ENCODE measurements at regions not wholly inside any gene's neighbourhood (a gene's known extent, or its start where the extent isn't known, plus 50 kb on each side); places are given as distances from the start of the nearest gene placed in this dataset.
"Not testable (repeated sequence)": the region's sequence is repeated elsewhere in the genome, so short reads cannot be mapped to it uniquely, and the experiment has no call there.

DNA sequence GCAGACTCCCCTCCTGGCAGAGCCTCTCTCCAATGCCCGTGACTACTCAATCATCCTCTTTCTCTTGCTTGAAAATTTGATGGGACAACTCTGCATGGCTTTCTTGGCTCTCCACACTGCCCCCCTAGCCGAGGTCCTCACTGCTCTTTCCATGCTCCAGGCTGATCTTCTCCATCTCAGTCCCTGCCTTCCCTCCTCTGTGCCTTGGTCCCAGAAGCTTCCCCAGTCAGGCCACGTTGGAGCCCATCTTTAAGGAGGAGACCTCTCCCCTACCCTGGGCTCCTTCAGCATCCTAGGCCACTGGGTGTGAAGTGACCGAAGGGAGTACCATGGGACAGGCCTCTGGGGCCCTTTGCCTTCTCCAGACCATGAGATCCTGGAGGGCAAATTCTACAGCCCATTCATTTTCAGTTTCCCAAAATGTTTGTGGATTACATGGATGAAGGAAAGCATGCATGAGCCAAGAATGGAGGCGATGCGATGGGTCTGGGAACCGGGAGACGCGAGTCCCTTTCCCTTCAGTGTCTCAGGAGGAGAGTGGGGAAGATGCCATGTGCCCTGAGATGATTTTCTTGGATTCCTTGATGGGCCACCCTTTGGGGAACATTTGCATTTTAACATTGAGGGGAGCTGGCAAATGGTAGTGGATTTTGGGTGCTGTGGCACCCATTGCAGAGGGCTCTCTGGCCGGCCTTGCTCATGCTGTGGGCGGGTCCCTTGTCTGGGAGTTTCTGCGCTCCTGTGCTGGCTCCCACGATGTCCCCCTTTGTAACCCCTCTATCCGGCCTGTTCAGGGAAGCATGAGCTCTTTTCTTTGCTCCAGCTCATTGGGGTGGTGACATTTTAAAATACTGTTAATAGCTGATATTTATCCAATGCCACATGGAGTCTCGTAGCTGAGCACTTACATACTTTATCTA, 376.6 kb downstream of the RPS24 start:
- in situ Hi-C loops (cut with MboI; ENCODE audit: low sequenced_read_pairs) = no loop called here
- H3K4me3 ChIP-seq = no peak overlapping the region
- H3K36me3 ChIP-seq (replicated peaks) = no peaks in the 10 kb centered on the region

GRCh38 chr10:78411716-78412115, 378.1 kb downstream of the RPS24 start:
- no peak for DNase-seq (ENCODE audit: low spot score in 2 of 2)
- Histone ChIP-seq H3K36me3 (replicated peaks) (no peaks in the 10 kb centered on the region), H3K9me3 (no peaks in the 10 kb centered on the region), H3K4me1 (no peaks in the 10 kb centered on the region), H3K27me3 (ENCODE audit: low read depth) (no peaks in the 10 kb centered on the region), H3K4me3 (no peak overlapping the region)
- in situ Hi-C loops (cut with MboI; ENCODE audit: low sequenced_read_pairs) = no loop called here

More for the DNA sequence above, 376.6 kb downstream of the RPS24 start:
- no peaks in the 10 kb centered on the region for H3K9me3 ChIP-seq
- no peak for DNase-seq (ENCODE audit: low spot score in 2 of 2)
- H3K27me3 ChIP-seq (ENCODE audit: low read depth) = no peaks in the 10 kb centered on the region
- H3K4me1 ChIP-seq = no peaks in the 10 kb centered on the region

- Histone ChIP-seq H3K4me3 (no peak overlapping the region), H3K36me3 (replicated peaks) (no peaks in the 10 kb centered on the region), H3K4me1 (no peaks in the 10 kb centered on the region), H3K27me3 (ENCODE audit: low read depth) (no peaks in the 10 kb centered on the region), H3K9me3 (no peaks in the 10 kb centered on the region)
- DNase-seq (ENCODE audit: low spot score in 2 of 2) = no peak
- in situ Hi-C loops (cut with MboI; ENCODE audit: low sequenced_read_pairs) = no loop called here
Observed at GRCh38 chr10:78412605-78413004, 378.9 kb downstream of the RPS24 start.

- H3K4me3 ChIP-seq = no peak overlapping the region
- no peaks in the 10 kb centered on the region for H3K4me1 ChIP-seq
- H3K27me3 ChIP-seq (ENCODE audit: low read depth) = no peaks in the 10 kb centered on the region
- no peaks in the 10 kb centered on the region for H3K9me3 ChIP-seq
- in situ Hi-C loops (cut with MboI; ENCODE audit: low sequenced_read_pairs) = no loop called here
- no peak for DNase-seq (ENCODE audit: low spot score in 2 of 2)
- H3K36me3 ChIP-seq (replicated peaks) = no peaks in the 10 kb centered on the region
Observed at GRCh38 chr10:78413076-78414055, 379.7 kb downstream of the RPS24 start.

- no peaks in the 10 kb centered on the region for H3K9me3 ChIP-seq
- no peaks in the 10 kb centered on the region for H3K4me1 ChIP-seq
- H3K4me3 ChIP-seq = no peak overlapping the region
- in situ Hi-C loops (cut with MboI; ENCODE audit: low sequenced_read_pairs) = no loop called here
- no peaks in the 10 kb centered on the region for H3K36me3 ChIP-seq (replicated peaks)
- no peak for DNase-seq (ENCODE audit: low spot score in 2 of 2)
- H3K27me3 ChIP-seq (ENCODE audit: low read depth) = no peaks in the 10 kb centered on the region
Observed at GRCh38 chr10:78414380-78414779, 380.7 kb downstream of the RPS24 start.

- Histone ChIP-seq H3K4me1 (no peaks in the 10 kb centered on the region), H3K4me3 (no peak overlapping the region), H3K27me3 (ENCODE audit: low read depth) (no peaks in the 10 kb centered on the region), H3K36me3 (replicated peaks) (no peaks in the 10 kb centered on the region), H3K9me3 (no peaks in the 10 kb centered on the region)
- in situ Hi-C loops (cut with MboI; ENCODE audit: low sequenced_read_pairs) = no loop called here
- DNase-seq (ENCODE audit: low spot score in 2 of 2) = no peak
Observed at GRCh38 chr10:78415111-78415510, 381.4 kb downstream of the RPS24 start.

- H3K4me3 ChIP-seq = no peak overlapping the region
- no peaks in the 10 kb centered on the region for H3K9me3 ChIP-seq
- no peaks in the 10 kb centered on the region for H3K4me1 ChIP-seq
- no peaks in the 10 kb centered on the region for H3K36me3 ChIP-seq (replicated peaks)
- no peaks in the 10 kb centered on the region for H3K27me3 ChIP-seq (ENCODE audit: low read depth)
- DNase-seq (ENCODE audit: low spot score in 2 of 2) = no peak
- in situ Hi-C loops (cut with MboI; ENCODE audit: low sequenced_read_pairs) = no loop called here
Observed at GRCh38 chr10:78416031-78417011, 382.7 kb downstream of the RPS24 start.

DNA sequence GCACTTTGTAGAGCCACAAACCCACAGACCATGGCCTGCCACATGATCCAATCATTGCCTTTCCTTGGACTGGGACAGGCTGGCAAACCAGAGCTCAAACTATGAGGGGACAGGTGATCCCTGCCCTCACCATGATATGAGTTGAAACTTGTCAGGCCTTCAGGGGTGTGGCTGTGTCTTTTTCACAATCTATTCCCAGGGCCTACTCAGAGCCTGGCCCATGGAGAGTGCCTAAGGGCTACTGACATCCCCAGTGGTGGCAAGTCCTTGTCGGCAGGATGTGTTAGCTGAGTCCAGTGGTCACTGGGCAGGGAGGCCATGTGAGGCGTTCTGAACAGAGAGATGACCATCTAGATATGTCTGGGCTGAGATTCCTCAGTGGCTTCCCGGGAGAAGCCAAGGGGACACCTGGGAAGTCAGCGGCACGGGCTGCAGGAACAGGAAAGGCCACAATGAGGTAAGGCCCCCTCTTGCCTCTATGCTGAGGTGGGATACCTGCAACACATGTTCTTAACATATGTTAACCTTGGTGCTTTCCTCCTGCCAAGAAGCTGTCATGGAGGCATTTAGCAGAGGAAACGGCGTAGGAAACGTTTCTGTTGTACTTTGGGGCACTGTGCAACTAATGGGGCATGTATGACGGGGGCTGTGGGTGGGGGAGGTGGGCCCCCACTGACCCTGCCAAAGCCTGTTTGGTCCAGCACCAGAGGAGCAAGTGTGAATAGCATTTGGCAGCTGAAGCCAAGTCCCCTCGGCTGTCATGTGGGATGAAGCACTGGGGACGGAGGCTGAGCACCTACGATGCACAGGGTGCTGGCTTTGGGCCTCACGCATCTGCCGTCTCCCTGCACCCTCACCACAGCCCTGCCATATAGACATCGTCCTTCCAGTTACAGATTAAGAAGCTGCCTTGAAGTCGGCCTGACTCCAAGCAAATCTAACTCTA, 384.0 kb downstream of the RPS24 start:
- Histone ChIP-seq H3K36me3 (replicated peaks) (no peaks in the 10 kb centered on the region), H3K9me3 (no peaks in the 10 kb centered on the region), H3K27me3 (ENCODE audit: low read depth) (no peaks in the 10 kb centered on the region), H3K4me1 (no peaks in the 10 kb centered on the region), H3K4me3 (no peak overlapping the region)
- in situ Hi-C loops (cut with MboI; ENCODE audit: low sequenced_read_pairs) = no loop called here
- no peak for DNase-seq (ENCODE audit: low spot score in 2 of 2)

DNA sequence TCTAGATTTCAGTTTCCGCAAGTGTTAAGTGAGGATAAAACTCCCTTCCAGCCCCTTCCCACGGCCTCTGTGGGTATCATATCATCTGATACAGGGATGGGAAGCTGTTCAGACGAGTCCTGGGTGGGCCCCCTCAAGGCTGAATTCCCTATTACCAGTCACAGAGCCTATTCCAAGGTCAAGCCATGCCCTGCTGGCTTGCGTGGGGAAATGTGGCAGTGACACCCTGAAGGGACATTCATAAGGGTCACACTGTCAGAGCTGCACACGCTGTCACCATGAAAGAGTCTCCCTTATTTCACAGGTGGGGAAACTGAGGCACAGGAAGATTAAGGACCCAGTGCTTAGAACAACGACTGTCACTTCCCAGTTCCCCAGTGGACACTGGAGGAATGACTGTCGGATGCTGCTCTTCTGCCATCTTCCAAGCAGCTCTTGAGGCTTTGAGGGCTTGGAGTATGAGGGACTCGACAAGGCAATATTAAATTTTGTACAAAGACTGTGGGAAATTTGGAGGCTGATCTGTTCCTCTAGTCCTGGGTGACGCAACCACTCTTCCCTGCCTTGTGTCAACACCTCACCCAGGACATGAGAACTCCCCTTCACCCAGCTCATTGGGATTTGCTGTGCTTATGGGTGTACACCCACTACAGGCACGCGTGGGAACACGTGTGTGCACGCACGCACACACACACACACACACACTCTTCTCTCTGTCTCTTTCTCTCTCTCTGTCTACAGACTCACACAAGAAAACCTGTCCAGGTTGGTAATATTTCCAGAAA, 386.0 kb downstream of the RPS24 start:
- DNase-seq (ENCODE audit: low spot score in 2 of 2) = no peak
- no peaks in the 10 kb centered on the region for H3K9me3 ChIP-seq
- H3K36me3 ChIP-seq (replicated peaks) = no peaks in the 10 kb centered on the region
- no peaks in the 10 kb centered on the region for H3K27me3 ChIP-seq (ENCODE audit: low read depth)
- in situ Hi-C loops (cut with MboI; ENCODE audit: low sequenced_read_pairs) = no loop called here
- no peaks in the 10 kb centered on the region for H3K4me1 ChIP-seq
- H3K4me3 ChIP-seq = no peak overlapping the region

DNA sequence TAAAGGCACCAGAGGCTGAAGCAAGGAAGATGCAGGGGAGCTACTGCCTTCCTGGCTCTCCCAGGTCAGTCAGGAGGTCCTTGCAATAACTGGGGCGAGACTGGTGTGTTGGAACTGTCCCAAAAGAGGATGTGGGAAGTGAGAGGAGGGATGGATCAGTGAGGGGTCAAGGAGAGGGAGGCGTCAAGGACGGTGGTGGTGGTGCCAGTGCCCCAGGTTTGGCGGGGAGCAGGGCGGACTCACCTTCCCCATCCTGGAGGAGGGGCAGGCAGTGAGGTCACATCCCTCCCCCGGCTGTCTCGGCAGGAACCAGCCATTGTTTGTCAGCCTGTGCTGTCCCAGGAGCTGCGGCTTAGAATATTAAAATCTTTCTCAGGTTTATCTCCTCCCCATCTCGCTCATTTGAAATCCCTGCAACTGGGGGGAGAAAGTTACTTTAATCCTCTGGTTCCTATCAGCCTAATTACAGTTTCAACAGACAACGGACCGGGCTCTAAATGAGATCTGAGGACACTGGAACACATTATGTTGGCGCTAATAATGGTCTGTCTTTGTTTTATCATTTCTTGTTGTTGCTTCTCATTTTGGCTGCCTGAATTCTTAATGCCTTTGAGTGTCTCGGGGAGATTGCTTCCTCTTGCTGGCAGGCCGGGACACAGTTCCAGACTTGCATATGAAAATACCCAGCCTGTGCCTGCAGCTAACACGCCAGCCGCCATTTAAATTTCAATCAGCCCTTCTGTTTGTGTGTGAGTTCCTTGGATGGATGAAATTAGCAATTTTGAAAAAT, 387.5 kb downstream of the RPS24 start:
- Histone ChIP-seq H3K4me3 (no peak overlapping the region), H3K36me3 (replicated peaks) (no peaks in the 10 kb centered on the region), H3K4me1 (no peaks in the 10 kb centered on the region), H3K27me3 (ENCODE audit: low read depth) (no peaks in the 10 kb centered on the region), H3K9me3 (no peaks in the 10 kb centered on the region)
- no peak for DNase-seq (ENCODE audit: low spot score in 2 of 2)
- in situ Hi-C loops (cut with MboI; ENCODE audit: low sequenced_read_pairs) = no loop called here

- H3K4me1 ChIP-seq; DNase-seq (ENCODE audit: low spot score in 2 of 2); H3K27me3 ChIP-seq (ENCODE audit: low read depth); H3K4me3 ChIP-seq; H3K9me3 ChIP-seq; in situ Hi-C loops (cut with MboI; ENCODE audit: low sequenced_read_pairs); H3K36me3 ChIP-seq (replicated peaks): not testable (repeated sequence)
Observed at GRCh38 chr10:78424050-78424449, 390.4 kb downstream of the RPS24 start.

Measured in HAP-1 (cell line).